ENCODE measurements at regions not wholly inside any gene's neighbourhood (a gene's known extent, or its start where the extent isn't known, plus 50 kb on each side); places are given as distances from the start of the nearest gene placed in this dataset.

DNA sequence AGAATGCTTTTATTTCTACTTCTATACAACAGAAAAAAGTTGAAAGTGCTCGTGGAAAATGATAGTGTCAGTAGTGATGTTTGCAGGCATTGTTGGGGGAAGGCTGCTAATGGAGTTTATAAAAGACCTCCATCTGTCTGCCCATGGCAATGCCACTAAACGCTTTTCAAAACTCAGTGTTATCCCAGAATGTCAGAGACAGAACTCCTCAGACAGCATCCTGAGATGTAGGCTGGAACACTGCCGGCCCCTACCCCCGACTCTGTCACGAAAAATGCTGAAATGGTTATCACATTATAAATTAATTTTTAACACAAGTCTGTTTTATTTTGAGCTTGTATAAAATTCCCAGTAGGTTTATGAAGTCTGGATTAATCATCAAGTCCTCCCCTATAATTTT lies 128.9 kb downstream of the HS3ST1 start:
- Mint-ChIP-seq H3K4me3 (no peak overlapping the region), H3K9me3 (no peaks in the 10 kb centered on the region), H3K27me3 (no peaks in the 10 kb centered on the region), H3K4me1 (no peaks in the 10 kb centered on the region), H3K27ac (ENCODE audit: low read depth) (no peak overlapping the region), H3K36me3 (ENCODE audit: insufficient read depth) (no peaks in the 10 kb centered on the region)
- no peak for ATAC-seq (replicated peaks; ENCODE audit: extremely low read depth, poor library complexity, severe bottlenecking)
- DNase-seq (ENCODE audit: low spot score in 2 of 2), result no peak

DNA sequence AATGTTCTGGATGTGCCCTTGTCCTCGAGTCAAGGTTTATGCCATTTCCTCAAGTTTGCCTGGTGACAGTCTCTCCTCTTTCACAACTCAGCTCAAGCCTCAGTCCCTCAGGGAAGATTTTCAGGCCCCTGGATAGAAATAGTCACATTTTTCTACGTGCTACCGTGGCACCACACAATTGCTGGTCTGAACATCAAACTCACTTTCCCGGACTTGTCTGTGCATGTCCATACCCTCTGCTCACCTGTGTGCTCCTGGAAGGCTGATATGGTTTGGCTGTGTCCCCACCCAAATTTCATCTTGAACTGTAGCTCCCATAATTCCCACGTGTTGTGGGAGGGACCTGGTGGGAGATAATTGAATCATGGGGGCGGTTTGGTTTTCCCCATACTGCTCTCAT lies 129.7 kb downstream of the HS3ST1 start:
- DNase-seq (ENCODE audit: low spot score in 2 of 2) (no peak), ATAC-seq (replicated peaks; ENCODE audit: extremely low read depth, poor library complexity, severe bottlenecking) (no peak)
- no peak overlapping the region for H3K27ac Mint-ChIP-seq (ENCODE audit: low read depth)
- H3K4me3 Mint-ChIP-seq, result no peak overlapping the region
- H3K36me3 Mint-ChIP-seq (ENCODE audit: insufficient read depth), result no peaks in the 10 kb centered on the region
- H3K9me3 Mint-ChIP-seq, result no peaks in the 10 kb centered on the region
- no peaks in the 10 kb centered on the region for H3K27me3 Mint-ChIP-seq
- no peaks in the 10 kb centered on the region for H3K4me1 Mint-ChIP-seq

DNA sequence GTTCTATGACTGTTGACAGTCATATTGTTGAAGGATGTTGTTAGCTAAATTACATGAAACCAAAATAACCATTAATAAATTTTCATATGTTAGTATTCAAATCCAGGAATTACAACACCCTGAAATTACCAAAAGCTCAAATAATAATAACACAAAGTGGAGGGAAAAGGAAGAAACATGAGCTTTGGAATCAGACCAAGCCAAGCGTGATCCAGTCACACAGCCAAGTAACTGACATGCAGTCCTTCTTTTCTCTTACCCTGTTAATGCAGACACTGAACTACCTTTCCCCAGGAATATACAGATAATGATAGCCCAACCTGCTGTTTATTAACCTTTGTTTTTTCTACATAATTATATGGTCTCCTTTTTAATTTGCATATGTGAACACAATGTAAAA lies 130.2 kb downstream of the HS3ST1 start:
- H3K27me3 Mint-ChIP-seq, result no peaks in the 10 kb centered on the region
- ATAC-seq (replicated peaks; ENCODE audit: extremely low read depth, poor library complexity, severe bottlenecking) (no peak), DNase-seq (ENCODE audit: low spot score in 2 of 2) (no peak)
- no peak overlapping the region for H3K4me3 Mint-ChIP-seq
- H3K4me1 Mint-ChIP-seq, result no peaks in the 10 kb centered on the region
- H3K36me3 Mint-ChIP-seq (ENCODE audit: insufficient read depth), result no peaks in the 10 kb centered on the region
- no peaks in the 10 kb centered on the region for H3K9me3 Mint-ChIP-seq
- no peak overlapping the region for H3K27ac Mint-ChIP-seq (ENCODE audit: low read depth)

- no peak for DNase-seq (ENCODE audit: low spot score in 2 of 2)
Measured at GRCh38 chr4:11297627-11298026, 131.1 kb downstream of the HS3ST1 start.

DNA sequence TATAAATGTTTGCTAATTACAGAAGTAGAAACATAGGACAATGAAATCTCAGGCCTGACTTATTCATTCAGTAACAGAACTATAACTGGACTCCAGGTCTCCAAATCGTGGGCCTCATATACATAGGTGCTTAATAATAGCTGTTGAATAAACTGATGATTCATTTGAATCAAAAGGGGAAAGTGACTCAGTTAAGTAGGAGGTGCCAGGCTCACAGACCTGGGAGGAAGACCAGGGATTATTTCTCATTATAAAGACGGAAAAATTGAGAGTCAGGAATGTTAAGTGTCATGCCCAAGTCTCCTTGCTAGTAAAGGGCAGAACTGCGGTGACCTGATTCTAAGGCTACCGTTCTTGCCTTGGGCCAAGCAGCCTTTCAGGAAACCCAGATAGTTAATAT lies 131.5 kb downstream of the HS3ST1 start:
- no peak overlapping the region for H3K27ac Mint-ChIP-seq (ENCODE audit: low read depth)
- DNase-seq (ENCODE audit: low spot score in 2 of 2), result no peak
- no peaks in the 10 kb centered on the region for H3K27me3 Mint-ChIP-seq
- H3K4me3 Mint-ChIP-seq, result no peak overlapping the region
- no peaks in the 10 kb centered on the region for H3K36me3 Mint-ChIP-seq (ENCODE audit: insufficient read depth)
- H3K9me3 Mint-ChIP-seq, result no peaks in the 10 kb centered on the region
- H3K4me1 Mint-ChIP-seq, result no peaks in the 10 kb centered on the region
- ATAC-seq (replicated peaks; ENCODE audit: extremely low read depth, poor library complexity, severe bottlenecking), result no peak

More at GRCh38 chr4:11297627-11298026, 131.1 kb downstream of the HS3ST1 start:
- ATAC-seq (replicated peaks; ENCODE audit: extremely low read depth, poor library complexity, severe bottlenecking), result no peak
- no peaks in the 10 kb centered on the region for H3K4me1 Mint-ChIP-seq
- no peaks in the 10 kb centered on the region for H3K36me3 Mint-ChIP-seq (ENCODE audit: insufficient read depth)
- H3K27ac Mint-ChIP-seq (ENCODE audit: low read depth), result no peak overlapping the region
- no peak overlapping the region for H3K4me3 Mint-ChIP-seq
- no peaks in the 10 kb centered on the region for H3K9me3 Mint-ChIP-seq
- no peaks in the 10 kb centered on the region for H3K27me3 Mint-ChIP-seq

- no peaks in the 10 kb centered on the region for H3K36me3 Mint-ChIP-seq (ENCODE audit: insufficient read depth)
- ATAC-seq (replicated peaks; ENCODE audit: extremely low read depth, poor library complexity, severe bottlenecking) (no peak), DNase-seq (ENCODE audit: low spot score in 2 of 2) (no peak)
- no peaks in the 10 kb centered on the region for H3K27me3 Mint-ChIP-seq
- H3K4me3 Mint-ChIP-seq, result no peak overlapping the region
- H3K4me1 Mint-ChIP-seq, result no peaks in the 10 kb centered on the region
- H3K27ac Mint-ChIP-seq (ENCODE audit: low read depth), result no peak overlapping the region
- no peaks in the 10 kb centered on the region for H3K9me3 Mint-ChIP-seq
Measured at GRCh38 chr4:11293866-11294265, 134.8 kb downstream of the HS3ST1 start.

DNA sequence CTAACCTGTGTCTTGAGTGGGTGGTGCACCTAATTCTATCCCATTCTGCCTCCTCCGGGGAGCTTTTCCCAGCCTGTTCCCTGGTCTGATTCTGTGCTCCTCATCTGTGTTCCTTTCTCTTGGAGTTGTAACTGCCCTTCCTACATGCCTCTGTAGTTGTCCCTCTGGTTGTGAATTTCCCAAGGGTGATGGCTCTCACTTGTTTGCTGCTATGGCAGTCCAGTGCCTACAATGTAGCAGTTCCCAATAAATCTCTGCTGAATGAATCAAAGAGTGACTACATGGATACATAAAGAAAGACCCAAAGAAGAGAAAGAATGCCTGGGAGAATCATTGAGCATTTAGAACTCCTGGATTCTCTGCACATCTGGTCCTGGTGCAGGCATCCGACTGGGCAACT lies 141.6 kb downstream of the HS3ST1 start:
- Mint-ChIP-seq H3K27ac (ENCODE audit: low read depth) (no peak overlapping the region), H3K36me3 (ENCODE audit: insufficient read depth) (no peaks in the 10 kb centered on the region)
- no peak for ATAC-seq (replicated peaks; ENCODE audit: extremely low read depth, poor library complexity, severe bottlenecking)

DNA sequence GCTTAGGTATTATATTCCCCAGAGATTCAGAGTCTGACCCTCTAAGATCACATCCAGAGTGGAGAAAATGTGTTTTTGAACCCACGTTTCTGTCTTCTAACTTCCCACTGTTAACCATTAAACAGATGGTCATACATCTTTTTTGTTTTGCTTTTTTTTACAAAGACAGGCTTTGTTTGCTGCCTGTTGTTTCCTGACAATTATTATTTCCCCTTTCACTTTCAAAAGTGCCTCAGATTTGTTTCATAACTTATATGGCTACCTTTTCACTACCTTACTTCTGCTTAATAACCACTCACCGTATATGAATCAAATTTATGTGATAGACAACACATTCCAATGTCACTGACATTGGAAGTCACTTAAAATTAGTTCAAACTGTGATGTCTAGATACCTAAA lies 142.2 kb downstream of the HS3ST1 start:
- Mint-ChIP-seq H3K36me3 (ENCODE audit: insufficient read depth) (no peaks in the 10 kb centered on the region), H3K9me3 (peaks cover 10% of the 10 kb centered on the region), H3K4me1 (no peaks in the 10 kb centered on the region), H3K4me3 (no peak overlapping the region), H3K27me3 (no peaks in the 10 kb centered on the region), H3K27ac (ENCODE audit: low read depth) (no peak overlapping the region)
- ATAC-seq (replicated peaks; ENCODE audit: extremely low read depth, poor library complexity, severe bottlenecking), result no peak
- no peak for DNase-seq (ENCODE audit: low spot score in 2 of 2)

More for the DNA sequence above, 141.6 kb downstream of the HS3ST1 start:
- Mint-ChIP-seq H3K27me3 (no peaks in the 10 kb centered on the region), H3K9me3 (peaks cover 10% of the 10 kb centered on the region), H3K4me1 (no peaks in the 10 kb centered on the region), H3K4me3 (no peak overlapping the region)
- DNase-seq (ENCODE audit: low spot score in 2 of 2), result no peak

DNA sequence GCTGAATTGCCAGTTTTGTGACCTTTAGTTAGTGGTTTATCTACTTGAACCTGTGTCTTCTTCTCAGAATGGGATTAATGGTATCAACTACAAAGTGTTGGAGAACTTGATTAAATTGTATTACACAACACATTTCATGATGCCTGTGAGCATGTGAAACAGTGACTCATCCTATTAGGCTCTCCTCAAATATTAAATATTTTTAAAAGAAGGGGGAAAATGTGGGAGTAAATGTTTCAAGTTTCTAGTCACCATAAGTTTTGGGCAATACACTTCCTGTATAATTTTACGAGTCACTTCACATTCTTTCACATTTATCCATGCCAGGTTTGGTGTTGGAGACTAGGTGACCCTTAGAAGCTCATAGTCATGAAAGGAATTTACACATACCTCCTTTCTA lies 147.0 kb downstream of the HS3ST1 start:
- ATAC-seq (replicated peaks; ENCODE audit: extremely low read depth, poor library complexity, severe bottlenecking) (no peak), DNase-seq (ENCODE audit: low spot score in 2 of 2) (no peak)
- no peaks in the 10 kb centered on the region for H3K36me3 Mint-ChIP-seq (ENCODE audit: insufficient read depth)
- H3K4me3 Mint-ChIP-seq, result no peak overlapping the region
- no peak overlapping the region for H3K27ac Mint-ChIP-seq (ENCODE audit: low read depth)
- H3K4me1 Mint-ChIP-seq, result no peaks in the 10 kb centered on the region
- H3K27me3 Mint-ChIP-seq, result peaks cover 12% of the 10 kb centered on the region
- peaks cover 9% of the 10 kb centered on the region for H3K9me3 Mint-ChIP-seq

- no peaks in the 10 kb centered on the region for H3K36me3 Mint-ChIP-seq (ENCODE audit: insufficient read depth)
- H3K4me1 Mint-ChIP-seq, result no peaks in the 10 kb centered on the region
- H3K4me3 Mint-ChIP-seq, result no peak overlapping the region
- no peaks in the 10 kb centered on the region for H3K27me3 Mint-ChIP-seq
- no peak for ATAC-seq (replicated peaks; ENCODE audit: extremely low read depth, poor library complexity, severe bottlenecking)
- H3K27ac Mint-ChIP-seq (ENCODE audit: low read depth), result no peak overlapping the region
- peaks cover 21% of the 10 kb centered on the region for H3K9me3 Mint-ChIP-seq
- DNase-seq (ENCODE audit: low spot score in 2 of 2), result no peak
Measured at GRCh38 chr4:11271263-11271662, 157.4 kb downstream of the HS3ST1 start.

GRCh38 chr4:11268149-11268548 lies 160.5 kb downstream of the HS3ST1 start:
- no peak overlapping the region for H3K4me3 Mint-ChIP-seq
- peaks cover 21% of the 10 kb centered on the region for H3K9me3 Mint-ChIP-seq
- H3K36me3 Mint-ChIP-seq (ENCODE audit: insufficient read depth), result no peaks in the 10 kb centered on the region
- H3K4me1 Mint-ChIP-seq, result no peaks in the 10 kb centered on the region
- H3K27me3 Mint-ChIP-seq, result no peaks in the 10 kb centered on the region
- H3K27ac Mint-ChIP-seq (ENCODE audit: low read depth), result no peak overlapping the region
- DNase-seq (ENCODE audit: low spot score in 2 of 2) (no peak), ATAC-seq (replicated peaks; ENCODE audit: extremely low read depth, poor library complexity, severe bottlenecking) (no peak)

GRCh38 chr4:11264841-11265240 lies 163.9 kb downstream of the HS3ST1 start:
- ATAC-seq (replicated peaks; ENCODE audit: extremely low read depth, poor library complexity, severe bottlenecking), result no peak
- Mint-ChIP-seq H3K4me3 (no peak overlapping the region), H3K4me1 (no peaks in the 10 kb centered on the region), H3K9me3 (peaks cover 16% of the 10 kb centered on the region), H3K27ac (ENCODE audit: low read depth) (no peak overlapping the region), H3K36me3 (ENCODE audit: insufficient read depth) (no peaks in the 10 kb centered on the region), H3K27me3 (no peaks in the 10 kb centered on the region)
- DNase-seq (ENCODE audit: low spot score in 2 of 2), result no peak

DNA sequence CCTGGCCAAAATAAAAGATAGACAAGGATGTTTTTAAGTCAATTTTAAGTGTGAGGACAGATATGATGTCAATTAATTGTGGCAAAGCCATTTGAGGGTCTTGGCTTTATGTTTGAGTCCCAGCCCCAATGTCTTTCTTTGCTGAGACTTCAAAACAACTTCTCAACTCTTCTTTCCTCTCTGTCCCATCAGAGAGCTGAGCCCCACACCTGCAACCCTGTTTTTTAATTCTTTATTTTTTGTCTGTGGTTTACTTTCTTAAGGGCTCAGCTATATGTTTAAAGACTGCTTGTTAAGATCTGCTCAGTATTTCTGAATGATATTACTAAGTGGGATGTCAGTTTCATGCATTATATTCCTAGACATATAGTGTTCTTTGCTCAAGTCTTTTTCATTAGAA lies 164.3 kb downstream of the HS3ST1 start:
- no peak for DNase-seq (ENCODE audit: low spot score in 2 of 2)
- Mint-ChIP-seq H3K27me3 (no peaks in the 10 kb centered on the region), H3K4me1 (no peaks in the 10 kb centered on the region), H3K27ac (ENCODE audit: low read depth) (no peak overlapping the region), H3K4me3 (no peak overlapping the region), H3K9me3 (peaks cover 16% of the 10 kb centered on the region), H3K36me3 (ENCODE audit: insufficient read depth) (no peaks in the 10 kb centered on the region)
- ATAC-seq (replicated peaks; ENCODE audit: extremely low read depth, poor library complexity, severe bottlenecking), result no peak

DNA sequence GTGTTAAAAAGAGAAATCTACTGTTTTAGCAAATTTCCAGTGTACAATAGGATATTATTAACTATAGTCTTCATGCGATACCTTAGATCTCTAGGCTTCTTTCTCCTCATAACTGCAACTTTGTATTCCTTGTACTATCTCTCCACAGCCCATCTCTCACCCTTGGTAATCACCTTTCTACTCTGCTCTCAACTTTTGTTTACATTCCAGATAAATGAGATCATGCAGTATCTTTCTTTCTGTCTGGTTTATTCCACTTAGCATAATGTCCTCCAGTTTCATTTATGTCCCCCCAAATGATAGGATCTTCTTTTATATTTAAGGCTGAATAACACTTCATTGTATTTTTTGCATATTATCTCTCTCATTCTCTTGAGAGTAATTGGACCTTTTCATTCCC lies 165.5 kb downstream of the HS3ST1 start:
- no peak for DNase-seq (ENCODE audit: low spot score in 2 of 2)
- no peak overlapping the region for H3K27ac Mint-ChIP-seq (ENCODE audit: low read depth)
- no peaks in the 10 kb centered on the region for H3K27me3 Mint-ChIP-seq
- H3K9me3 Mint-ChIP-seq, result peaks cover 13% of the 10 kb centered on the region
- no peak overlapping the region for H3K4me3 Mint-ChIP-seq
- no peaks in the 10 kb centered on the region for H3K36me3 Mint-ChIP-seq (ENCODE audit: insufficient read depth)
- no peaks in the 10 kb centered on the region for H3K4me1 Mint-ChIP-seq
- ATAC-seq (replicated peaks; ENCODE audit: extremely low read depth, poor library complexity, severe bottlenecking), result no peak

Data from central memory CD8-positive, alpha-beta T cell (primary cell).